HG03442 (cell line): ENCODE measurements at regions not wholly inside any gene's neighbourhood (a gene's known extent, or its start where the extent isn't known, plus 50 kb on each side); places are given as distances from the start of the nearest gene placed in this dataset.

Source experiments
- ATAC-seq: cut with Tn5 transposase; IDR thresholded peaks from one replicate; pipeline ENCODE4 v1.9.1; 2021; ENCODE audit warnings: mild to moderate bottlenecking, moderate library complexity; ENCODE audit not compliant: unreplicated experiment

DNA sequence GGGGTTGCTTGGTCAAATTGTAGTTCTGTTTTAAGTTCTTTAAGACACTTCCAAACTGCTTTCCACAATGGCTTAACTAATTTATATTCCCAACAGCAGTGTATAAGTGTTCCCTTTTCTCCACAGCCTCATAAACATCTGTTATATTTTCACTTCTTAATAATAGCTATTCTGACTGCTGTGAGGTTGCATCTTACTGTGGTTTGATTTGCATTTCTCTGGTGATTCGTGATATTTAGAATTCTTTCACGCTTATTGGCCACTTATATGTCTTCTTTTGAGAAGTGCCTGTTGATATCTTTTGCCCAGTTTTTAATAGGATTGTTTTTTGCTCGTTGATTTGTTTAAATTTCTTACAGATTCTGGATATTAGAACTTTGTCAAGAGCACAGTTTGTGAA lies 278.6 kb upstream of the ITM2A start:
- ATAC-seq, result no peak

DNA sequence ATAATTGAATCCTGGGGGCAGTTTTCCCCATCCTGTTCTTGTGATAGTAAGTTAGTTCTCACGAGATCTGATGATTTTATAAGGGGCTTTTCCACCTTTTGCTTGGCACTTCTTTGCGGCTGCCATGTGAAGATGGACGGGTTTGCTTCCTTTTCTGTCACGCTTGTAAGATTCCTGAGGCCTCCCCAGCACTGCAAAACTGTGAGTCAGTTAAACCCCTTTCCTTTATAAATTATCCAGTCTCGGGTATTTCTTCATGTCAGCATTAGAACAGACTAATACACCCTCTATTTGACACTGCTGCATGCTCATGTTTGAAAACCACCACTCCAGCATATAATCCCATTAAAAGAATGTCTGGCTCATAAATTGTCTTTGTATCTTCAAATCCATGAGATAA lies 264.4 kb upstream of the ITM2A start:
- no peak for ATAC-seq

DNA sequence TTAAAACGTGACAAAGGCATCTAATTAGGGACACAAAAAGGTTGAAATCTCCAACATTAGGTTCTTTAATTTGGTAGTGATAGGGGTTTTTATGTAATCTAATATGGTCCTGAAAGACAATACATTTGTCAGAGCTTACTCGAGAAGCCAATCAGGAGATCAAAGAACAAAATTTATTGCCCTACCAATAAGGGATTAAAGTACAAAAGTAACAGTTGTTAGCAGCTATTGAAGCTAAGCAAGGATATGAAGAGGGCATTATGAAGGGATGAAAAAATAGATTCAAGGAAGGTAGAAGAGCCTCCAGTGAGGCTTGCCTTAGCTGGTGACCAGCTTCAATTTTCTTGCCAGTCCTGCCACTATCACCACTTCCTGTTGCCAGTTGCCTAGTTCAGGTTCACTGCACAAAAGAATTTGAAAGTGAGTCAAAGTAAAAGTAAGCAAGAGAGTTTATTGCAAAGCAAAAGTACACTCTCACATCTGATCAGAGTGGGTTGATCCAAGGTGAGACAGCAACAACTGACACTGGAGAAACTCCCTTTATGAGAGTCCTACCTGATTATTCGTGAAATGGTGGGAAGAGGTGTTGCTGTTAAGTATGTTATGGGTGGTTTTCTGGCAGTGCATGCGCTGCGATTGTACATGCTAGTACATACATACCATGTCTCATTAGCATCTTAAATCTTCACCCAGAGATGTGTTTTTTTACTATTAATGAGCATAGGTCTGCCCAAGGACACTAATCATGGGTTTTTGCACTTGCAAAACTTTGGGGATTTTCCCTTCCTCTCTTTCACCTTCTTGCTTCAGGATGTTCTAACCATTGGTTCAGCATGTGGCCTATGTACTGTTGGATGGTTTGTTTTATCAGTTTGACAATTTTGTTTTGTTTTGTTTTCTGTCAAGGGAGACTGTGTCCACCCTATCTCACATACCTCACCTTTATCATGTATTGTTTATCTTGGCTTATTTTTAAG lies 263.2 kb upstream of the ITM2A start:
- peak; percentile 86 for ATAC-seq

DNA sequence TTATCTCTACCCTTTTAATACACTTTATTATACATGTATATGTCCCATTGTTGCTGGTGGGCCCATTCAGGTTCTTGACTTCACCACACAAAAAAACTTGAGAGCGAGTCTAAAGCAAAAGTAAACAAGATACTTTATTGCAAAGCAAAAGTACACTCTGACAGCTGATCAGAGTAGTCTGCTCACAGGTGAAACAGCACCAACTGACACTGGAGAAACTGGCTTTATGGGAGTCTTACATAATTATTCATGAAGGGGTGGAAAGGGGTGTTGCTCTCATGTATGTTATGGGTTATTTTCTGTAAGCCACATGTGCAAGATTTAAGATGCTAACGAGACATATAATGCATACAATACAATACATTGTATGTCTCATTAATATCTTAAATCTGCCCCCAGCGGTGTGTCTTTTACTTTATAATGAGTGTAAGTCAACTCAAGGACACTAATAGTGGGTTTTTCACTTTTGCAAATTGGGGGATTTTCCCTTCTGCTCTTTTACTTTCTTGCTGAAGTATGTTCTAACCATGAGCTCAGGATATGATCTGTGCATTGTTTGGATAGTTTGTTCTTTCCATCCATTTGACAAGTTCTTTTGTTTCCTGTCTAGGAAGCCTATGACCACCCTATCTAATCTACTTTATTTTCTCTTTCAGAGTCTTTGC lies 256.1 kb upstream of the ITM2A start:
- no peak for ATAC-seq

DNA sequence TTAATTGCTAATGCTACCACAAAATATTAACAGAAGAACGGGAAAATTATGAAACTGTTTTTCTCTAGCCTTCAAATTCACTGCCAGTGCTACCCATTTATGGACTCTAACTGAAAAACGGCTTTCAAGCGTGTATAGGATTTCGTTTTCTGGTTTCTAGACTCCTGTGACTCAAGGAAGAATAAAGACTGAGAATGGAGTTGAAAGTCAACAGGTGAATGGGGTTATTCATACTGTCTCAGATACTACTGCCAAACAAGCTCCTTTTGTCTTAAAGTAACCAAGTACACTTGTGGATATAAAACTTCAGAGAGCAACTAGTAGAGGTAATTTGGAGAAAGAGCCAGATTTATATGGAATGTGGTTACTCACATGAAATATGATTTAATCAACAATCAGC lies 251.1 kb upstream of the ITM2A start:
- no peak for ATAC-seq

DNA sequence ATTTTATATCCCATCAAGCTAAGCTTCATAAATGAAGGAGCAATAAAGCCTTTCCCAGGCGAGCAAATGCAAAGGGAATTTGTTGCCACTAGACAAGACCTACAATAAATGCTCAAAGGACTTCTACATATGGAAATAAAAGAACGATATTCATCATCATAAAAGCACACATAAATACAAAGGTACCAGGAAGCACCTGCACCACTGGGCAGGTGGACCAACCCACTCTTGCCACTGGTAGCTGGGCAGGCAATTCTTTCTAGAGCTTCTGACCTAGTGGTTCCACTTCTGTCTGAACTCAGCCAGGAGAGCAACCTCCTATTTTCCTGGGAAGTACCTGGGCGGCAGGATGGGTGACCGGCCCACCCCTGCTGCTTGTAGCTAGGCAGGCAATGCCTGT lies 237.2 kb upstream of the ITM2A start:
- no peak for ATAC-seq

DNA sequence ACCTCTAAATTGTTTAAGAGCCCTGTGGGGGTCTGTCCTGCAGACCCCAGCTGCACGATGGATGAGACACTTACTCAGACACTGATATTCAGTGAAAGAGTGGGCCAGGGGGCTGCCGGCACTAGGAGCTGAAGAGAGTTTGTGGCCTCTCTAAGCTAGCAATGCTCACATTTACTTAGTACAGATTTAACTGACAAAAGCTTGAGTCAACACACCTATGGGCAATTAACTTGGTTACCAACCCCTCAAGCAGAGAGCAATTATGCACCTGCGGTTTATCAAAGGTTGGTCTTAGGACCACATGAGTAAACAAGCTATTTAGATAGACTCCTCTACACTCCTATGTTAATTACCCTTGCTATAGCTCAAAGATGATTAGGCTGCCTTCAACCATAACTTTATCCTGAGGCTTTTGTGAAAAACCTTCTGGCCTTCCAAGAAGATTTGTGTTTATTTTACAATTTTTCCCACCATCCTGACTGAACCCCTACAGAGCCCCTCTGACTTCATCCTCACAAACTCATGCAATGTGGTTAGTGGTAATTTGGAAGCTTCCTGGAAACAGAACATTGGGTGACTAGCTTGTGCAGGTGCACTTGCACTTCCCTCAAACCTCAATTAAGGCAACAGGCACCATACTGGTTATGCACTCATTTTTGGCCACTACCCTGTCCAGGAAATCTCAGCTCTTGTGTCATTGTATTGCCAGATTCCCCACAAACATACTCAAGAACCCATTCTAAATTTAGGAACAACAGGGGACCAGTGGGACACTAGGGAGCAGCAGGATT lies 234.4 kb upstream of the ITM2A start:
- no peak for ATAC-seq

DNA sequence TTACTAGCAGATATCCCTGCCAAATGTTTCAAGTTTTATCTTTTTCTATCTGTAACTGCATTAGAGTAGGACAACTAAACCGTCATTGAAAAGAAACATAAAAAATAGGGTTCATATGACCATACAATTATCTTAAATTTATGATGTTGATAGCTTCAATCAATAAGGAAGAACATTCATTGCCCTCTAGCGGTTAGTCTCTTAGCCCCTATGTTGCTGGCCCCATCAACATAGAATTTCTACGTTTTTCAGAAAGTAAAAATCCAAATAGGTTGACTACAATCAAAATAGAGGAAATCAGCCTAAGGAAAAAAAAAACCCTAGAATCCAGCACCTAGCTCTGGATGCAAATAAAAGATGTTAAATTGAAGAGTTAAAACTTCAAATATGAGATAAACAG lies 225.1 kb upstream of the ITM2A start:
- ATAC-seq, result no peak

DNA sequence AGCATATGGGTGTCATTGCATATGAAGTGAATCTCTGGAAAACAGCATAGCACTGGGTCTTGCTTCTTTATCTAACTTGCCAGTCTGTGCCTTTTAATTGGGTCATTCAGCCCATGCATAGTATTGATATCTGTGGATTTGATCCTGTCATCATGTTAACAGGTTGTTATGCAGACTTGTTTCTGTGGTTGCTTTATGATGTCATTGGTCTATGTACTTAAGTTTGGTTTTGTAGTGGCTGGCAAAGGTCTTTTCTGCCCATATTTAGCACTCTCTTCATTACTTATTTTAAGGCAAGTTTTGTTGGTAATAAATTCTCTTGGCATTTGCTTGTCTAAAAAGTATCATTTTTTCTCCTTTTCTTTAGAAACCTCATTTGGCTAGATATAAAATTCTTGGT lies 221.1 kb upstream of the ITM2A start:
- no peak for ATAC-seq

DNA sequence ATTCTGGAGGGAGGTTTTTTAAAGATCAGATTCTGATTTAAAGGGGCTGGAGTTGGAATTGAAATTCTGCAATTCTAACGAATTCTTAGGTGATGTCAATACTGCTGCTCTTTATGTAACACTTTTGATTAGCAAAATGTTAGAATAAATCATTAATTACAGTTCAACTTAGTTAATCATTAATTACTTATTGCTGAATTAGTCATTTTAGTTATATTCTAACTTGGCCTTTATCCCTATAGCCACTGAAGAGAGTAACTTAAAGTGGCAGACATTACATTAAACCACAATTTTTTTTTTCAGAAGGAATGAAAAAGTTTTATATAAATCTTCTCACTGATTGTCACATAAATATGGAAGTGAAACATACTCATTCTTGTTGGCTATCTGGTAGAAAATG lies 206.6 kb upstream of the ITM2A start:
- ATAC-seq, result no peak

DNA sequence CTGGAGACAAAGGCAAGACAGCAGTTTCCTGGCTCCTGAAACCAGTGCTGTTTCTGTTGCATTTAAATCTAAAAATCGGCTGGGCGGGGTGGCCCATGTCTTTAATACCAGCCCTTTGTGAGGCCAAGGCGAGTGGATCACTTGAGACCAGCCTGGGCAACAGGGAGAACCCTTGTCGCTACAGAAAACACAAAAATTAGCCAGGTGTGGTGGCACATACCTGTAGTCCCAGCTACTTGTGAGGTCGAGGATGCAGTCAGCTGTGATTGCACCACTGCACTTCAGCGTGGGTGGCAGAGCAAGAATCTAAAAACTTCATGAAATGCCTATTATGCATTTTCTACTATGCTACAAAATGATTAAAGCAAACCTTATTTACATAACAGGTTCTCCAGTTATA lies 205.4 kb upstream of the ITM2A start:
- no peak for ATAC-seq

DNA sequence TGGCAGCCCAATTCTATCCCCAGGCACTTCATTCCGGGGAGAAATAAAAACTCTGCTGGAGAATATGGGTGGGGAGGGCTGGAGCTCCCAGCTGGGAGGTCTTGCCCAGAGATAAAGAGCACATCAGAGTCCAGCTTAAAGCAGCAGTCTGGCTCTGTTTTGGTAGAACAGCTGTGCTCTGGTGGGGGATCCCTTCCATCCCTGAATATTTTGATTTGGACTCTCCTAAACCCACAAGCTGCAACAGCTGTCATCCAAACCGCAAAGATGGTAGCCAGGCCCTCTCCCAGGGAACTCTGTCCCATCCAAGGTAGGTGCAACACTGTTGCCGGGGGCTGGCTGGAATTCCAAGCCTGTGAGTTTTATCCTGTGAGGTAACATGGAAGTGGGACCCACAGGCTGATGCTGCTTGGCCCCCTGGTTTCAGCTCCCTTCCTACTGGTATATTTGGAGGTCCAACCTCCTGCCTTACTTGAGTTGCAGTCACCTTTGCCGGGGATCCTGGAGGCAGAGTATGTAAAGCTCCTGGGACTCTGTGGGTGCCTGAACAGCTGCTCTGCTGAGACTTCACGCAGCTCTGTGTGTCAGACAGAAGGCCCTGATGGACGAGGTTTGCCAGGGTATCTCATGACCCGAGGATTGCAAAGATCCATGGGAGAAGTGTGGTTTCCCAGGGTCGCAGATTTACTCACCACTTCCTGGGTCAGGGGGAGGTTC lies 203.5 kb upstream of the ITM2A start:
- no peak for ATAC-seq

DNA sequence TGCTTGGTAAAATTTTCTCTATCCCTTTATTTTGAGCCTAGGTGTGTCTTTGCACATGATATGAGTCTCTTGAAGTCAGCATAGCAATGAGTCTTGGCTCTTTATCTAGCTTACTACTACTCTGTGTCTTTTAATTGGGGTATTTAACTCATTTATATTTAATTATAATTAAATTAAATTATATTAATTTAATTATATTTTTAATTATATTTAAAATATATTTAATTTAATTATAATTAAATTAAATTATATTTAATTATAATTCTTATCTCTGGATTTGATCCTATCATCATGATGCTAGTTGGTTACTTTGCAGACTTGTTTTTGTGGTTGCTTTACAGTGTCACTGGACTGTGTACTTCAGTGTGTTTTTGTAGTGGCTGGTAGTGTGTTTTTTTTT lies 201.2 kb upstream of the ITM2A start:
- ATAC-seq, result no peak

DNA sequence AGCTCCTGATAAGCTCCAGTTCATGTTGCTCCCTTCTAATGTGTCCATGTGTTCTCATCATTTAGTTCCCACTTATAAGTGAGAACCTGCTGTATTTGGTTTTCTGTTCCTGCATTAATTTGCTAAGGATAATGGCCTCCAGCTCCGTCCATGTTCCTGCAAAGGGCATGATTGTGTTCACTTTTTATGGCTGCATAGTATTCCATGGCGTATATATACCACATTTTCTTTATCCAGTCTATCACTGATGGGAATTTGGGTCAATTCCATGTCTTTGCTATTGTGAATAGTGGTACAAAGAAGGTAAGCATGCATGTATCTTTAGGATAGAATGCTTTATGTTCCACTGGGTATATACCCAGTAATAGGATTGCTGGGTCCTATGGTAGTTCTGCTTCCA lies 197.2 kb upstream of the ITM2A start:
- ATAC-seq, result no peak

DNA sequence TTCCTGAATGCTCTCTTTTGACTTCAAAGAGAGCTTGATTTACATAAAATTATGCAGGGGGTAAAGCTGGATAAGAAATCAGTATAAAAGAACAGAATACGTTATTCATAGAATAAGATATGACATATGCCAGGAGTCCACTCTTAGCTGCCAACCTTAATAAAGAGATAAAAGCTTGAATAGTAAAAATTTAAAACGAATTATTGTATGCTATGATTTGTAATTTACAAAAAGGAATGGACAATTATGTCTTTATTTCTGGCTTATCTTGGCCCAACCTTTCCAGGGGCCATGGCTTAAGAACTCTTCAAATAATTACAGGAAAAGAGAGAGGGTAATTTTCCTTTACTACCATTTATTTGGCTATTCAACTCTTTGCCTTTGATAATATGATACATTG lies 192.2 kb upstream of the ITM2A start:
- no peak for ATAC-seq

DNA sequence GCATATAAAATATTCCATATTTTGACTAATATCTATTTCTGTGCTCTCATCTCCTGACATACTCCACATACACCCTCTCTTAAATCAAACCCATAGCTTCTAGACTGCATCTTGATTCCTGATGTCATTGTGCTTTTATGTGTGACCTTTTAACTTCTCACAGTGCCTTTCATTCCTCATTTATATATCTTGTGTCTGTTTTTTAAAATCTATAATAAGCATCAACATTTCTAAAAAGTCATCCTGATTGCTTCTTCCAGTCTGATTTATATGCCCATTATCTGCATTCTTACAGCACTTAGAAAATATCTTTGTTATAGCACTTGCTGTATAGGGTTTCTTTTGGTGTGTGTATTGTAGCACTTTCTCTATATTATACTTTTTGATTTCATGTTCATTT lies 190.1 kb upstream of the ITM2A start:
- no peak for ATAC-seq

DNA sequence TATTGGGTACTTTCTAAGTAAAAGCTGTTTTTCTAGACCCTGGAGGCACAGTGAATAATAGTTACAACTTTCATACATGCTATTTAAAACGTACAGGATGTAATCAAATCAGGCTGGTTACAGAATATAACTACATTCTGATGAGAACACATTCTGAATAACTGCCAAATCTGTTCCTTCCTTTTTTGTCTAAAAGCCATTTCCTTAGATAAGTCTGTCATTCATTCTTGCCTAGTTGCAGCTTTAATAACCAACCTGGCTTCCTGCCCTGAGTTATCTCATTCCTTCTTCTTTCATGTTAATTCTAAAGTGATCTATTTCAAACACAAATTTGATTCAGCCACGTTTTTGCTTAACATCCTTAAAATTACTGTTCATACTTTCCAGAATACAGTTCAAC lies 189.7 kb upstream of the ITM2A start:
- ATAC-seq, result no peak

DNA sequence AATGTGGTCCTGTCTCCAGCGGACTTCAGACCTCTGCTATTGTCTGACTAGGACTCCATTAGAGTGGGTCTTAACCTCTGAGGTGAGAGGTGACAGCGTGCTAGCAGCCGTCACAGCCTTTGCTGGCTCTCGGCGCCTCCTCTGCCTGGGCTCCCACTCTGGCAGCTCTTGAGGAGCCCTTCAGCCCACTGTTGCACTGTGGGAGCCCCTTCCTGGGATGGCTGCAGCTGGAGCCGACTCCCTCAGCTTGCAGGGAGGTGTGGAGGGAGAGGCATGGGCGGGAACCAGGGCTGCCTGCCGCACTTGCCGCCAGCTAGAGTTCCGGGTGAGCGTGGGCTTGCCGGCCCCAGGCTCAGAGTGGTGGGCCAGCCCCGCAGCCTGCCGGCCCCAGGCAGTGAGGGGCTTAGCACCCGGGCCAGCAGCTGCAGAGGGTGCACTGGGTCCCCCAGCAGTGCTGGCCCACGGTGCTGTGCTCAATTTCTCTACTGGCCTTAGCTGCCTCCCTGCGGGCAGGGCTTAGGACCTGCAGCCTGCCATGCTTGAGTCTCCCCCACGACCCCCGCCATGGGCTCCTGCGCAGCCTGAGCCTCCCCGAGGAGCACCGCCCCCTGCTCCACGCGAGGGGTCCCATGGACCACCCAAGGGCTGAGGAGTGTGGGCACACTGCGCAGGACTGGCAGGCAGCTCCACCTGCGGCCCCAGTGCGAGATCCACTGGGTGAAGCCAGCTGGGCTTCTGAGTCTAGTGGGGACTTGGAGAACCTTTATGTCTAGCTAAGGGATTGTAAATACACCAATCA lies 163.4 kb upstream of the ITM2A start:
- ATAC-seq, result no peak

DNA sequence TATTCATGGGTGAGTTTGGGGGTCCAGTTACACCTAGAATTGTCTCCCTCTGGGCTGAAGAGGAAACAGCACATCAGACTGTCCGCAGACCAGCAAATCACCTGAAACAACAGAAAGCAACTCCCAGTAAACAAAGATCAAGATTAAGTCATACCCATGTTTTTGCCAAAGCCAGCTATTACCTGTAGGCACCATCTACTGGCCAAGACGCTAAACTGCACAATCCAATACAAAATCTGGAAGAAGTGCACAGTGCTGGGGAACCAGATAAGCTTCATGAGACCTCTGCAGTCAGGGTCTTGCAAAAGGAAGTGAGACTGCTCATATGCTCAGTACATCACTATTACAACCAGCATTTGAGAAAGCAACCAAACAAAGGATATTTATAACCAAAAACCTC lies 157.5 kb upstream of the ITM2A start:
- ATAC-seq, result no peak

DNA sequence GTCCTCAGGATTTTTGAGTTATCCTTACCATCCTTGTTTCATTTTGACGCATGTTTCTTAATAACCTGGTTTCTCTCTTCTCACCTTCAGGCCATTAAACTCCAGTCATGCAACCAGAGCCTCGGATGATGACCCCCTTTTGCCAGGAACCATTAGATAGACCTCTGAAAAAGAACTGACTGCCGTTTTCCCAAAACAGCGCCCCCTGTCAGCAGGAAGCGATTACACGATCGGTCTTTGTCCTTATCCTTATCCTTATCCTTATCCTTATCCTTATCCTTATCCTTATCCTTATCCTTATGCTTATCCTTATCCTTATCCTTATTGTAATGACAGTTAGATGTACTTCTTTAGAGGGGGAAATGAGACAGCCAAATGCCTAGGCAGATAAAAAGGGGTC lies 148.4 kb upstream of the ITM2A start:
- no peak for ATAC-seq
